ENCODE measurements at regions not wholly inside any gene's neighbourhood (a gene's known extent, or its start where the extent isn't known, plus 50 kb on each side); places are given as distances from the start of the nearest gene placed in this dataset.
"Not testable (repeated sequence)": the region's sequence is repeated elsewhere in the genome, so short reads cannot be mapped to it uniquely, and the experiment has no call there.

- intact Hi-C loops (cut with micrococcal nuclease; ENCODE audit: unreplicated experiment); H3K4me1 ChIP-seq (ENCODE audit: insufficient read depth, low read length); H4K20me1 ChIP-seq (ENCODE audit: insufficient read depth, low read length); CTCF ChIA-PET (ENCODE audit: low intra/inter-chr PET ratio, low total read pairs); FAIRE-seq; POLR2A ChIA-PET; DNase-seq (ENCODE audit: low spot score); H3K27ac ChIP-seq (ENCODE audit: extremely low read length, insufficient read depth, low read length); H3K4me2 ChIP-seq (ENCODE audit: low read depth, low read length); BruUV-seq (replicated peaks); H3K79me2 ChIP-seq (ENCODE audit: insufficient read depth, low read length); H3K4me3 ChIP-seq (replicated peaks in 1 of 3; ENCODE audit: insufficient read depth in 1 of 3, low read depth in 2 of 3, low read length in 3 of 3); H3K36me3 ChIP-seq (replicated peaks in 1 of 2; ENCODE audit: control insufficient read depth in 1 of 2, insufficient read depth in 2 of 2, low read length in 2 of 2); H3K27me3 ChIP-seq (ENCODE audit: control insufficient read depth in 1 of 2, insufficient read depth in 2 of 2, low read length in 2 of 2); H3K9ac ChIP-seq (ENCODE audit: insufficient read depth, low read depth, low read length); H2AFZ ChIP-seq (ENCODE audit: low read length); in situ Hi-C loops (cut with HindIII; ENCODE audit: extremely low pct_ligation_motif_present, low pct_unique_long_range_greater_than_20kb); H3K9me3 ChIP-seq (ENCODE audit: low read length); ATAC-seq: not testable (repeated sequence)
- WGBS (ENCODE audit: low lambda C conversion rate): 0% methylated on average over 1 of the region's 2 CpGs
These were observed 104.5 kb upstream of the S1PR3 start for GRCh38 chr9:88886762-88887161.

- CTCF ChIA-PET (ENCODE audit: low intra/inter-chr PET ratio, low total read pairs): no interaction called here
- no peak for FAIRE-seq
- no peaks in the 10 kb centered on the region for H4K20me1 ChIP-seq (ENCODE audit: insufficient read depth, low read length)
- no peak overlapping the region for H3K27ac ChIP-seq (ENCODE audit: extremely low read length, insufficient read depth, low read length)
- WGBS (ENCODE audit: low lambda C conversion rate): 9% methylated on average over 4 of the region's 4 CpGs
- no peaks in the 10 kb centered on the region for H3K4me1 ChIP-seq (ENCODE audit: insufficient read depth, low read length)
- in situ Hi-C loops (cut with HindIII; ENCODE audit: extremely low pct_ligation_motif_present, low pct_unique_long_range_greater_than_20kb): no loop called here
- H3K36me3 ChIP-seq (replicated peaks in 1 of 2; ENCODE audit: control insufficient read depth in 1 of 2, insufficient read depth in 2 of 2, low read length in 2 of 2): no peaks in the 10 kb centered on the region
- no peak for ATAC-seq
- no peak overlapping the region for H3K9ac ChIP-seq (ENCODE audit: insufficient read depth, low read depth, low read length)
- no peak overlapping the region for H3K4me2 ChIP-seq (ENCODE audit: low read depth, low read length)
- POLR2A ChIA-PET: no interaction called here
- TF ChIP-seq ZSCAN25 (CRISPR knock-in tag; IDR thresholded peaks at IDR 0.05) (no peak), ZNF20 (CRISPR knock-in tag; IDR thresholded peaks at IDR 0.05) (no peak), ISX (CRISPR knock-in tag; conservative IDR thresholded peaks at IDR 0.05) (no peak), ZIK1 (CRISPR knock-in tag; IDR thresholded peaks at IDR 0.05; ENCODE audit: borderline replicate concordance, low read depth) (no peak), ZNF546 (CRISPR knock-in tag; conservative IDR thresholded peaks at IDR 0.05) (no peak), ZC3H4 (CRISPR knock-in tag; IDR thresholded peaks at IDR 0.05; ENCODE audit: borderline replicate concordance) (no peak)
- TF ChIP-seq, protein P1, sequence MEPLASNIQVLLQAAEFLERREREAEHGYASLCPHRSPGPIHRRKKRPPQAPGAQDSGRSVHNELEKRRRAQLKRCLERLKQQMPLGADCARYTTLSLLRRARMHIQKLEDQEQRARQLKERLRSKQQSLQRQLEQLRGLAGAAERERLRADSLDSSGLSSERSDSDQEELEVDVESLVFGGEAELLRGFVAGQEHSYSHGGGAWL (CRISPR knock-in tag; IDR thresholded peaks at IDR 0.05): no peak
- no TSS peak for BruUV-seq (replicated peaks)
- H3K79me2 ChIP-seq (ENCODE audit: insufficient read depth, low read length): no peaks in the 10 kb centered on the region
- intact Hi-C loops (cut with micrococcal nuclease; ENCODE audit: unreplicated experiment): no loop called here
- no peaks in the 10 kb centered on the region for H3K9me3 ChIP-seq (ENCODE audit: low read length)
- no peak overlapping the region for H3K4me3 ChIP-seq (replicated peaks in 1 of 3; ENCODE audit: insufficient read depth in 1 of 3, low read depth in 2 of 3, low read length in 3 of 3)
- DNase-seq (ENCODE audit: low spot score): no peak
- peaks cover 0 to 5% of the 10 kb centered on the region in 2 experiments; a peak in 2 of 5 replicates for H3K27me3 ChIP-seq (ENCODE audit: control insufficient read depth in 1 of 2, insufficient read depth in 2 of 2, low read length in 2 of 2)
- H2AFZ ChIP-seq (ENCODE audit: low read length): no peak overlapping the region
These were observed 101.9 kb upstream of the S1PR3 start for GRCh38 chr9:88889386-88889785.
